Loucy (cell line): ENCODE measurements at regions not wholly inside any gene's neighbourhood (a gene's known extent, or its start where the extent isn't known, plus 50 kb on each side); places are given as distances from the start of the nearest gene placed in this dataset.

ENCODE experiments used
- EZH2phosphoT487 ChIP-seq: fragments of 200-600 bp; IDR thresholded peaks from 2 replicates; pipeline ENCODE4 v1.6.1; 2018; ENCODE audit warnings: antibody characterized with exemption, mild to moderate bottlenecking, moderate library complexity, borderline replicate concordance
- TF ChIP-seq, protein P1 (sequence below): fragments of 200-600 bp; sonication (generic); conservative IDR thresholded peaks from 2 replicates; pipeline ENCODE4 v1.5.1; 2014; ENCODE audit warnings: mild to moderate bottlenecking, antibody characterized with exemption, low read length

DNA sequence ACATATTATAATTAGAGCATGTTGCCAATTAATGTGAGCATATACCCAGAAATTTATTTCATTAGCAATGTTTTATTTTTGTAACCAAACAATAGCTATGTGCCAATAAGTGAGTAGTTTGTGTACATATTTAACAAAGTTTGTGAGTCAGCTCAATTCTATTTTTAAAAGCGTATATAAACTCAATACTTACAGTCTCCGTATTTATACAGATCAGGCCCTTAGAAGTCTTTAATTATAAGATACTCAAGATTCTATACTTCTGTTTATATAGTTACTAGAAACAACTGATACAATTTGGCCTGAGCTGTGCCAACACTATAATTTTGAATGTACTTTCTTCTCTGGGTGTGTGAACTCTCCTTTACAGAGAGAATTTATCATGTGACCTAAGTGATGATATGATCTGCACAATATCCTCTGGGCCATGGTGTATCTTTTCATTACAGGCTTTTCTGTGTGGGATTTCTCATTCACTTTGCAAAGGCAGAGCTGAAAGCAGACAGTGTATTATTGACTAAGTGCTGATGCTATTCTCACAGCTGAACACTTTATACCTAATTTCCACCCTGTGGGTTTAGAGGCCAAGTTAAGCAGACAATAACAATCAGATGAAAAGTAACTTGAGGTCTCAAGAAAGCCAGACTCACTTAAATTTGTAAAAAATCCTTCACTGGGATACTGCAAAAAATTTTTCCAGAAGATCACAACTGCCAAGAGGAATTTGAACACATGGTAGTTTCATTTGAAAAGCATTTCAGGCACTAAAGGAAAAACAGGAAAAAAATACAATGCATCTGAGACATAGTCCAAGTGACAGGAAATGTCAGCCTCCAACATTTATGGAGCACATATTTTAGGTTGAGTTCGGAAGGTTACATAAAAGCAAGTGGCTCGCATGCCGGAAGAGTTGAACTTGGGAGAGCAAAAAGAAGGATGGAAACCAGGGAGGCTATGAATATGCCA lies 277.9 kb upstream of the SEMA6D start:
- TF ChIP-seq, protein P1, sequence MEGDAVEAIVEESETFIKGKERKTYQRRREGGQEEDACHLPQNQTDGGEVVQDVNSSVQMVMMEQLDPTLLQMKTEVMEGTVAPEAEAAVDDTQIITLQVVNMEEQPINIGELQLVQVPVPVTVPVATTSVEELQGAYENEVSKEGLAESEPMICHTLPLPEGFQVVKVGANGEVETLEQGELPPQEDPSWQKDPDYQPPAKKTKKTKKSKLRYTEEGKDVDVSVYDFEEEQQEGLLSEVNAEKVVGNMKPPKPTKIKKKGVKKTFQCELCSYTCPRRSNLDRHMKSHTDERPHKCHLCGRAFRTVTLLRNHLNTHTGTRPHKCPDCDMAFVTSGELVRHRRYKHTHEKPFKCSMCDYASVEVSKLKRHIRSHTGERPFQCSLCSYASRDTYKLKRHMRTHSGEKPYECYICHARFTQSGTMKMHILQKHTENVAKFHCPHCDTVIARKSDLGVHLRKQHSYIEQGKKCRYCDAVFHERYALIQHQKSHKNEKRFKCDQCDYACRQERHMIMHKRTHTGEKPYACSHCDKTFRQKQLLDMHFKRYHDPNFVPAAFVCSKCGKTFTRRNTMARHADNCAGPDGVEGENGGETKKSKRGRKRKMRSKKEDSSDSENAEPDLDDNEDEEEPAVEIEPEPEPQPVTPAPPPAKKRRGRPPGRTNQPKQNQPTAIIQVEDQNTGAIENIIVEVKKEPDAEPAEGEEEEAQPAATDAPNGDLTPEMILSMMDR: no peak
- TF ChIP-seq EZH2phosphoT487: no peak
